PC-9 (cell line): ENCODE measurements at regions not wholly inside any gene's neighbourhood (a gene's known extent, or its start where the extent isn't known, plus 50 kb on each side); places are given as distances from the start of the nearest gene placed in this dataset.

ENCODE experiments used
- EZH2 ChIP-seq: fragments of 200-600 bp; sonication (generic); IDR thresholded peaks from 2 replicates; pipeline ENCODE4 v1.8.0; 2017; ENCODE audit warnings: antibody characterized with exemption, low read depth
- TF ChIP-seq, protein P1 (sequence below): fragments of 200-600 bp; sonication (generic); conservative IDR thresholded peaks from 2 replicates; pipeline ENCODE4 v1.6.1; 2017; ENCODE audit warnings: mixed run types, antibody characterized with exemption, mild to moderate bottlenecking, moderate library complexity

- TF ChIP-seq, protein P1, sequence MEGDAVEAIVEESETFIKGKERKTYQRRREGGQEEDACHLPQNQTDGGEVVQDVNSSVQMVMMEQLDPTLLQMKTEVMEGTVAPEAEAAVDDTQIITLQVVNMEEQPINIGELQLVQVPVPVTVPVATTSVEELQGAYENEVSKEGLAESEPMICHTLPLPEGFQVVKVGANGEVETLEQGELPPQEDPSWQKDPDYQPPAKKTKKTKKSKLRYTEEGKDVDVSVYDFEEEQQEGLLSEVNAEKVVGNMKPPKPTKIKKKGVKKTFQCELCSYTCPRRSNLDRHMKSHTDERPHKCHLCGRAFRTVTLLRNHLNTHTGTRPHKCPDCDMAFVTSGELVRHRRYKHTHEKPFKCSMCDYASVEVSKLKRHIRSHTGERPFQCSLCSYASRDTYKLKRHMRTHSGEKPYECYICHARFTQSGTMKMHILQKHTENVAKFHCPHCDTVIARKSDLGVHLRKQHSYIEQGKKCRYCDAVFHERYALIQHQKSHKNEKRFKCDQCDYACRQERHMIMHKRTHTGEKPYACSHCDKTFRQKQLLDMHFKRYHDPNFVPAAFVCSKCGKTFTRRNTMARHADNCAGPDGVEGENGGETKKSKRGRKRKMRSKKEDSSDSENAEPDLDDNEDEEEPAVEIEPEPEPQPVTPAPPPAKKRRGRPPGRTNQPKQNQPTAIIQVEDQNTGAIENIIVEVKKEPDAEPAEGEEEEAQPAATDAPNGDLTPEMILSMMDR, result no peak
- no peak for TF ChIP-seq EZH2
Measured at GRCh38 chr10:130989670-130990232, 321.8 kb downstream of the TCERG1L start.
